ENCODE measurements at regions not wholly inside any gene's neighbourhood (a gene's known extent, or its start where the extent isn't known, plus 50 kb on each side); places are given as distances from the start of the nearest gene placed in this dataset.
"Not testable (repeated sequence)": the region's sequence is repeated elsewhere in the genome, so short reads cannot be mapped to it uniquely, and the experiment has no call there.

- Mint-ChIP-seq H3K4me1 (no peaks in the 10 kb centered on the region), H3K27me3 (no peaks in the 10 kb centered on the region), H3K4me3 (no peak overlapping the region), H3K36me3 (no peaks in the 10 kb centered on the region), H3K9me3 (peaks cover 9% of the 10 kb centered on the region), H3K27ac (no peak overlapping the region)
- DNase-seq: no peak
Observed at GRCh38 chr3:154954757-154955156, 125.4 kb upstream of the MME start.

- no peaks in the 10 kb centered on the region for H3K27me3 Mint-ChIP-seq
- H3K36me3 Mint-ChIP-seq: no peaks in the 10 kb centered on the region
- H3K4me3 Mint-ChIP-seq: no peak overlapping the region
- no peaks in the 10 kb centered on the region for H3K4me1 Mint-ChIP-seq
- peaks cover 13% of the 10 kb centered on the region for H3K9me3 Mint-ChIP-seq
- H3K27ac Mint-ChIP-seq: no peak overlapping the region
- no peak for DNase-seq
Observed at GRCh38 chr3:154953538-154953937, 126.6 kb upstream of the MME start.

GRCh38 chr3:154952553-154952952 lies 127.6 kb upstream of the MME start:
- H3K4me1 Mint-ChIP-seq: no peaks in the 10 kb centered on the region
- no peak for DNase-seq
- no peak overlapping the region for H3K4me3 Mint-ChIP-seq
- H3K27me3 Mint-ChIP-seq: no peaks in the 10 kb centered on the region
- H3K36me3 Mint-ChIP-seq: no peaks in the 10 kb centered on the region
- no peak overlapping the region for H3K27ac Mint-ChIP-seq
- peaks cover 17% of the 10 kb centered on the region for H3K9me3 Mint-ChIP-seq

GRCh38 chr3:154943981-154944380 lies 136.1 kb upstream of the MME start:
- no peaks in the 10 kb centered on the region for H3K4me1 Mint-ChIP-seq

GRCh38 chr3:154942827-154943226 lies 137.3 kb upstream of the MME start:
- H3K4me1 Mint-ChIP-seq: no peaks in the 10 kb centered on the region
- no peak for DNase-seq
- no peaks in the 10 kb centered on the region for H3K27me3 Mint-ChIP-seq
- no peaks in the 10 kb centered on the region for H3K36me3 Mint-ChIP-seq
- no peak overlapping the region for H3K27ac Mint-ChIP-seq
- peaks cover 12% of the 10 kb centered on the region for H3K9me3 Mint-ChIP-seq
- no peak overlapping the region for H3K4me3 Mint-ChIP-seq

More at GRCh38 chr3:154943981-154944380, 136.1 kb upstream of the MME start:
- Mint-ChIP-seq H3K27me3 (no peaks in the 10 kb centered on the region), H3K36me3 (no peaks in the 10 kb centered on the region), H3K4me3 (no peak overlapping the region), H3K27ac (no peak overlapping the region), H3K9me3 (peaks cover 15% of the 10 kb centered on the region)
- DNase-seq: no peak

GRCh38 chr3:154936196-154936595 lies 143.9 kb upstream of the MME start:
- Mint-ChIP-seq H3K4me3 (no peak overlapping the region), H3K27me3 (no peaks in the 10 kb centered on the region), H3K36me3 (no peaks in the 10 kb centered on the region), H3K4me1 (no peaks in the 10 kb centered on the region), H3K27ac (no peak overlapping the region), H3K9me3 (peaks cover 7% of the 10 kb centered on the region)
- no peak for DNase-seq

GRCh38 chr3:154933581-154933980 lies 146.5 kb upstream of the MME start:
- no peaks in the 10 kb centered on the region for H3K4me1 Mint-ChIP-seq
- no peaks in the 10 kb centered on the region for H3K9me3 Mint-ChIP-seq
- no peak for DNase-seq
- no peak overlapping the region for H3K27ac Mint-ChIP-seq
- H3K4me3 Mint-ChIP-seq: no peak overlapping the region
- no peaks in the 10 kb centered on the region for H3K27me3 Mint-ChIP-seq
- no peaks in the 10 kb centered on the region for H3K36me3 Mint-ChIP-seq

- Mint-ChIP-seq H3K4me3 (no peak overlapping the region), H3K36me3 (no peaks in the 10 kb centered on the region)
Observed at GRCh38 chr3:154932633-154933032, 147.5 kb upstream of the MME start.

GRCh38 chr3:154931484-154931883 lies 148.6 kb upstream of the MME start:
- Mint-ChIP-seq H3K27me3 (no peaks in the 10 kb centered on the region), H3K4me3 (no peak overlapping the region), H3K36me3 (no peaks in the 10 kb centered on the region), H3K9me3 (no peaks in the 10 kb centered on the region), H3K27ac (no peak overlapping the region), H3K4me1 (no peaks in the 10 kb centered on the region)
- DNase-seq: no peak

More at GRCh38 chr3:154932633-154933032, 147.5 kb upstream of the MME start:
- H3K27me3 Mint-ChIP-seq: no peaks in the 10 kb centered on the region
- no peak overlapping the region for H3K27ac Mint-ChIP-seq
- no peak for DNase-seq
- no peaks in the 10 kb centered on the region for H3K9me3 Mint-ChIP-seq
- H3K4me1 Mint-ChIP-seq: no peaks in the 10 kb centered on the region

- no peaks in the 10 kb centered on the region for H3K4me1 Mint-ChIP-seq
- H3K27me3 Mint-ChIP-seq: no peaks in the 10 kb centered on the region
- H3K36me3 Mint-ChIP-seq: no peaks in the 10 kb centered on the region
- no peaks in the 10 kb centered on the region for H3K9me3 Mint-ChIP-seq
- no peak overlapping the region for H3K4me3 Mint-ChIP-seq
- DNase-seq: no peak
- H3K27ac Mint-ChIP-seq: no peak overlapping the region
Observed at GRCh38 chr3:154926721-154927120, 153.4 kb upstream of the MME start.

GRCh38 chr3:154921351-154921750 lies 158.8 kb upstream of the MME start:
- no peak overlapping the region for H3K27ac Mint-ChIP-seq
- H3K4me3 Mint-ChIP-seq: no peak overlapping the region

GRCh38 chr3:154919226-154919625 lies 160.9 kb upstream of the MME start:
- DNase-seq: no peak
- Mint-ChIP-seq H3K27ac (no peak overlapping the region), H3K9me3 (peaks cover 8% of the 10 kb centered on the region), H3K27me3 (no peaks in the 10 kb centered on the region), H3K4me1 (no peaks in the 10 kb centered on the region), H3K4me3 (no peak overlapping the region), H3K36me3 (no peaks in the 10 kb centered on the region)

More at GRCh38 chr3:154921351-154921750, 158.8 kb upstream of the MME start:
- DNase-seq: no peak
- no peaks in the 10 kb centered on the region for H3K27me3 Mint-ChIP-seq
- H3K9me3 Mint-ChIP-seq: peaks cover 3% of the 10 kb centered on the region
- H3K36me3 Mint-ChIP-seq: no peaks in the 10 kb centered on the region
- H3K4me1 Mint-ChIP-seq: no peaks in the 10 kb centered on the region

GRCh38 chr3:154904328-154904727 lies 175.8 kb upstream of the MME start:
- Mint-ChIP-seq H3K36me3 (no peaks in the 10 kb centered on the region), H3K4me1 (no peaks in the 10 kb centered on the region), H3K27ac (no peak overlapping the region), H3K27me3 (no peaks in the 10 kb centered on the region), H3K9me3 (peaks cover under 1% of the 10 kb centered on the region), H3K4me3 (no peak overlapping the region)
- DNase-seq: no peak

- not testable (repeated sequence) for DNase-seq, H3K27me3 Mint-ChIP-seq, H3K4me1 Mint-ChIP-seq, H3K27ac Mint-ChIP-seq, H3K4me3 Mint-ChIP-seq, H3K9me3 Mint-ChIP-seq, H3K36me3 Mint-ChIP-seq
Observed at GRCh38 chr3:154902495-154902894, 177.6 kb upstream of the MME start.

GRCh38 chr3:154901278-154901677 lies 178.8 kb upstream of the MME start:
- Mint-ChIP-seq H3K36me3 (no peaks in the 10 kb centered on the region), H3K4me3 (no peak overlapping the region), H3K4me1 (no peaks in the 10 kb centered on the region), H3K9me3 (peaks cover 3% of the 10 kb centered on the region), H3K27me3 (no peaks in the 10 kb centered on the region), H3K27ac (no peak overlapping the region)
- DNase-seq: no peak

- H3K36me3 Mint-ChIP-seq: no peaks in the 10 kb centered on the region
- no peak for DNase-seq
- H3K4me3 Mint-ChIP-seq: no peak overlapping the region
- no peak overlapping the region for H3K27ac Mint-ChIP-seq
- H3K9me3 Mint-ChIP-seq: peaks cover 3% of the 10 kb centered on the region
- no peaks in the 10 kb centered on the region for H3K27me3 Mint-ChIP-seq
- H3K4me1 Mint-ChIP-seq: no peaks in the 10 kb centered on the region
Observed at GRCh38 chr3:154900816-154901215, 179.3 kb upstream of the MME start.

GRCh38 chr3:154898916-154899315 lies 181.2 kb upstream of the MME start:
- Mint-ChIP-seq H3K9me3 (peaks cover 3% of the 10 kb centered on the region), H3K4me3 (no peak overlapping the region), H3K27ac (no peak overlapping the region), H3K36me3 (no peaks in the 10 kb centered on the region), H3K27me3 (no peaks in the 10 kb centered on the region), H3K4me1 (no peaks in the 10 kb centered on the region)
- DNase-seq: no peak

All from activated naive CD8-positive, alpha-beta T cell treated with anti-CD3 and anti-CD28 coated beads for 36 hours (primary cell).